NCI-H748 (cell line): ENCODE measurements at regions not wholly inside any gene's neighbourhood (a gene's known extent, or its start where the extent isn't known, plus 50 kb on each side); places are given as distances from the start of the nearest gene placed in this dataset.
"Not testable (repeated sequence)": the region's sequence is repeated elsewhere in the genome, so short reads cannot be mapped to it uniquely, and the experiment has no call there.

Source experiments
- DNase-seq: peaks from one replicate; lab custom pipeline; 2025; ENCODE audit not compliant: unreplicated experiment; lab: John Stamatoyannopoulos, UW

DNA sequence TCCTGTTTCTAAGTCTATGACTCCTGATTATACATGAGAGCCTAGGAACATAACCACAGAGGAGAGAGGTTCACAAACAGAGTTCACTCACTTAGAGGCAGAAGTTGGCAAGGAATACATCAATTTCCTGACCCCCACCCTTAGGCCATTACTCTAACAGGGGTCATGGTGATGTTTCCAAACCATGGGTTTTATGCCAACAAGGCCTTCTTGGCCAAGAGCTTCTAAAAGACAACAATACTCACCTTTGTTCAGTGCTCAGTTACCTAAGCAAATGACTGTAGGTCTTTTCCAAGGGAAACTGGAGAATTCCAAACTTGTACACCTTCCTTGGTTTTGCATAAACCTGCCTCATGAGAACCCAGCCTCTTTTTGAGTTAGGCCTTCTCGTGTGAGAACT, 52.6 kb downstream of the ERICH4 start:
- DNase-seq = no peak

- DNase-seq = no peak
Measured at GRCh38 chr19:41499899-41500298, 56.9 kb downstream of the ERICH4 start.

- no peak for DNase-seq
Measured at GRCh38 chr19:41500443-41500842, 57.5 kb downstream of the ERICH4 start.

- DNase-seq = peak; percentile 67
Measured at GRCh38 chr19:41501854-41502253, 58.9 kb downstream of the ERICH4 start.

DNA sequence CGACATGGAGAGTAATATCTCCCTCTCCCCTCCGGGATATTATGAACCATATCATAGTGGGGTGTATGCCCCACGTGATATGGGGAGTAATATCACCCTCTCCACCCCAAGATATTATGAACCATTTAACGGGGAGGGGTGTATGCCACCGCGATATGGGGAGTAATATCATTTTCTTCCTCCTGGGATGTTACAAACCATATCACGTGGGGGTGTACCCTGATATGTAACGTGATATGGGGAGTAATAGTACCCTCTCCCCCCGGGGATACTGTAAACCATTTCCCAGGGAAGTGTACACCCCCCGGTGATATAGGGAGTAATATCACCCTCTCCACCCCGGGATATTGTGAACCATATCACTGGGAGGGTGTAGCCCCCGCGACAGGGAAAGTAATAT, 62.1 kb downstream of the ERICH4 start:
- DNase-seq = no peak

DNA sequence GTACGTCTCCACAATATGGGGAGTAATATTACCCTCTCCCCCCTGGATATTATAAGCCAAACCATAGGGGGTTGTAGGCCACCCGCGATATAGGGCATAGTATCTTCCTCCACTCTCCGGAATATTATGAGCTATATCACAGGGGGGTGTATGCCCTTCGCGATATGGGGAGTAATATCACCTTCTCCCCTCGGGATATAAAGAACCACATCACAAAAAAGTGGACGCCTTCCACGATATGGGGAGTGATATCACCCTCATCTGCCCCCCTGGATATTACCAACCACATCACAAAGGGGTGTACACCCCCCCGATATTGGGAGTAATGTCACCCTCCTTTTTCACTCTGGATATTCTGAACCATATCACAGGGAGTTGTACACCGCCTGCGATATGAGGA, 65.5 kb upstream of the CEACAM21 start:
- DNase-seq = no peak

DNA sequence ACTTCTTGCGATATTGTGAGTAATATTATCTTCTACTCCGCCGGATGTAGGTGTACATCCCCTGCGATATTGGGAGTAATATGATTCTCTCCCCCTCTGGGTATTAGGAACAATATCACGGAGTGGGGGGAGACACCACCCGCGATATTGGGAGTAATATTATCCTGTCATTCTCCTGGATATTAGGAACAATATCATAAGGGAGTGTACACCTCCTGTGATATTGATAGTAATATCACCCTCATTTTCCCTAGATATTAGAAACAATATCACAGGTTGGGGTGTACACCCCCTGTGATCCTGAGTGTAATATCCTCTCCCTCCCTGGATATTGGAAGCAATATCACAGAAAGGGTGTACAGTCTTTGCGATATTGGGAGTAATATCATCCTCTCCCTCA, 64.3 kb upstream of the CEACAM21 start:
- no peak for DNase-seq

DNA sequence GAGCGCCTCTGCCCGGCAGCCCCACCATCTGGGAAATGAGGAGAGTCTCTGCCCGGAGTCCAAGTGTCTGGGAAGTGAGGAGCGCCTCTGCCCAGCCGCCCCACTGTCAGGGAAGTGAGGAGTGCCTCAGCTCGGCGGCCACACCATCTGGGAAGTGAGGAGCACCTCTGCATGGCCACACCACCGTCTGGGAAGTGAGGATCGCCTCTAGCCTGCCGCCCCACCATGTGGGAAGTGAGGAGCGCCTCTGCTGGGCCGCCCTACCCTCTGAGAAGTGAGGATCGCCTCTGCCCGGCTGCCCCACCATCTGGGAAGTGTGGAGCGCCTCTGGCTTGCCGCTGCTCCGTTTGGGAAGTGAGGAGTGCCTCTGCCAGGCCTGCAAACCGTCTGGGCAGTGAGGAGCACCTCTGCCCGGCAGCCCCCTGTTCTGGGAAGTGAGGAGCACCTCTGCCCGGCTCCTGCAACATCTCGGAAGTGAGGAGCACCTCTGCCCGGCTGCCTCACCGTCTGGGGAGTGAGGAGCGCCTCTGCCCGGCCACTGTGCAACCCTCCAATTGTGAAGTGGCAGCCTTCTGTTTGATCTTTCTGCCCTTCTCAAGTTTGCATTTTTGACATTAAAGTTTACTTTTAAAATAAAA, 60.8 kb upstream of the CEACAM21 start:
- no peak for DNase-seq

GRCh38 chr19:41516292-41517171, 59.4 kb upstream of the CEACAM21 start:
- DNase-seq = not testable (repeated sequence)

DNA sequence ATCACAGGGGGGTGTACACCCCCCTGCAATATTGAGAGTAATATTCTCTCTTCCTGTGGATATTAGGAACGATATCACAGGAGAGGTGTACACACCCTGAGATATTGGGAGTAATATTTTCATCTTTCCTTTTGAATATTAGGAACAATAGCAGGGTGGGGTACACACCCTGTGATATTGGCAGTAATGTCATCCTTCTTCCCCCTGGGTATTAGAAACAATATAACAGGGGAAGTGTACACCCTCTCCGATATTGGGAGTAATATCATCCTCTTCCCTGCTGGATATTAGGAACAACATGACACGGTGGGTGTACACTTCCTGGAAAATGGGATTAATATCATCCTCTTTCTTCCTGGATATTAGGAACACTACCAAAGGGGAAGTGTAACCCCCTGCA, 57.8 kb upstream of the CEACAM21 start:
- DNase-seq = no peak

- DNase-seq = not testable (repeated sequence)
Measured at GRCh38 chr19:41521138-41521930, 54.6 kb upstream of the CEACAM21 start.

GRCh38 chr19:41521931-41522555, 53.9 kb upstream of the CEACAM21 start:
- peak; percentile 28 for DNase-seq

DNA sequence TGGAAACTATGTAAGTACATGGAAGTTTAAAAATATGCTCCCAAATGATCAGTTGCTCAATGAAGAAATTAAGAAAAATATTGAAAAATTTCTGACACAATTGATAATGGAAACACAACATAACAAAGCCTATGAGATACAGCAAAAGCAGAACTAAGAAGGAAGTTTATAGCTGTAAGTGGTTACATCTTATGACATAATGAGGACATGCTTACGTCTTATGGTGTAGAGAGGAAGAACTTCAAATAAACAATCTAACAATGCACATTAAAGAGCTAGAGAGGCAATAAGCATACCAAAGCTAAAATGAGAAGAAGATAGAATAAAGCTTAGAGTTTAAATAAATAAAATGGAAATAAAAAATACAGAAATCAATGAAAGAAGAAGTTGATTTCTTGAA, 50.0 kb upstream of the CEACAM21 start:
- DNase-seq = no peak
